AG04450 (cell line): ENCODE measurements at regions not wholly inside any gene's neighbourhood (a gene's known extent, or its start where the extent isn't known, plus 50 kb on each side); places are given as distances from the start of the nearest gene placed in this dataset.

Experiments used
- CTCF ChIA-PET: fragments of 300-600, 350-600 bp; formaldehyde crosslinking; extraction: SDS; loops from one replicate; lab custom pipeline; 2022; ENCODE audit warnings: antibody characterized with exemption, inconsistent platforms; lab: Charles Lee
- POLR2A ChIA-PET: fragments of 350-600 bp; formaldehyde crosslinking; extraction: SDS; loops from one replicate; lab custom pipeline; 2021; ENCODE audit warnings: antibody characterized with exemption, inconsistent platforms; lab: Yijun Ruan, JAX
- DNase-seq: peaks from one replicate; pipeline ENCODE4 v3.0.0-alpha.2; 2011; ENCODE audit warnings: low read depth, low spot score
- H3K27ac ChIP-seq: one replicate; pipeline ENCODE4 v1.5.1; 2012; ENCODE audit warnings: low read depth, low read length, control low read depth
- H3K27me3 ChIP-seq: one replicate; pipeline ENCODE4 v1.6.0; 2012; ENCODE audit warnings: low read length; ENCODE audit not compliant: control insufficient read depth, insufficient read depth
- H3K4me3 ChIP-seq: 2 replicates; pipeline ENCODE4 v1.5.1; 2011; ENCODE audit warnings: mild to moderate bottlenecking, low read depth, low read length, control low read depth
- H3K9me3 ChIP-seq: 2 replicates; pipeline ENCODE4 v1.5.1; 2012; ENCODE audit warnings: low read length; ENCODE audit not compliant: control insufficient read depth, insufficient read depth
- CTCF ChIP-seq: IDR thresholded peaks from 2 replicates; pipeline ENCODE4 v1.5.1; 2011; ENCODE audit warnings: low read depth, low read length, control low read depth, inconsistent platforms

GRCh38 chr2:8515864-8516533 lies 165.9 kb upstream of the ID2 start:
- Histone ChIP-seq H3K27ac (no peak overlapping the region), H3K27me3 (peaks cover 5% of the 10 kb centered on the region), H3K4me3 (no peak overlapping the region), H3K9me3 (no peaks in the 10 kb centered on the region; the same call in none of the 2 replicates)
- CTCF ChIA-PET: no interaction called here
- no peak for TF ChIP-seq CTCF
- DNase-seq: no peak
- POLR2A ChIA-PET: no interaction called here

GRCh38 chr2:8517850-8518498 lies 163.9 kb upstream of the ID2 start:
- no peaks in the 10 kb centered on the region; the same call in none of the 2 replicates for H3K9me3 ChIP-seq
- ChIA-PET POLR2A (no interaction called here), CTCF (no interaction called here)
- no peak for DNase-seq
- H3K27ac ChIP-seq: no peak overlapping the region
- peaks cover 5% of the 10 kb centered on the region for H3K27me3 ChIP-seq
- no peak overlapping the region for H3K4me3 ChIP-seq
- TF ChIP-seq CTCF: no peak

GRCh38 chr2:8518979-8519668 lies 162.7 kb upstream of the ID2 start:
- no peak for TF ChIP-seq CTCF
- Histone ChIP-seq H3K27me3 (peaks cover 5% of the 10 kb centered on the region), H3K27ac (no peak overlapping the region), H3K4me3 (no peak overlapping the region), H3K9me3 (no peaks in the 10 kb centered on the region; the same call in none of the 2 replicates)
- ChIA-PET POLR2A (no interaction called here), CTCF (no interaction called here)
- DNase-seq: no peak

GRCh38 chr2:8520791-8521344 lies 161.0 kb upstream of the ID2 start:
- Histone ChIP-seq H3K9me3 (no peaks in the 10 kb centered on the region), H3K4me3 (no peak overlapping the region), H3K27me3 (peaks cover 5% of the 10 kb centered on the region), H3K27ac (no peak overlapping the region)
- no peak for TF ChIP-seq CTCF
- CTCF ChIA-PET: no interaction called here
- POLR2A ChIA-PET: no interaction called here
- no peak for DNase-seq

- DNase-seq: no peak
- no peak for TF ChIP-seq CTCF
- Histone ChIP-seq H3K9me3 (no peaks in the 10 kb centered on the region), H3K27ac (no peak overlapping the region), H3K4me3 (no peak overlapping the region), H3K27me3 (peaks cover 5% of the 10 kb centered on the region)
- POLR2A ChIA-PET: no interaction called here
- CTCF ChIA-PET: no interaction called here
These were observed 159.2 kb upstream of the ID2 start for GRCh38 chr2:8522687-8523086.
